Thoracic aorta (tissue), 2 donors: ENCODE measurements at regions not wholly inside any gene's neighbourhood (a gene's known extent, or its start where the extent isn't known, plus 50 kb on each side); places are given as distances from the start of the nearest gene placed in this dataset.

Experiments
- ATAC-seq: fragments of 150-250 bp; one replicate; pipeline ENCODE4 v1.8.0; 2017; ENCODE audit warnings: low read depth; ENCODE audit not compliant: insufficient number of reproducible peaks, low FRiP score
- DNase-seq: peaks from one replicate; pipeline ENCODE4 v3.0.0-alpha.2; 2020; ENCODE audit warnings: low spot score
- H3K27ac ChIP-seq, 2 donors: fragments of 200-600 bp; sonication (generic); 1 replicate in 1 of 2; 2 replicates in 1 of 2; pipeline ENCODE4 v1.5.1; 2016; ENCODE audit warnings: mild to moderate bottlenecking in 2 of 2, moderate library complexity in 2 of 2
- H3K27me3 ChIP-seq: fragments of 200-600 bp; sonication (generic); replicated peaks from 2 replicates; pipeline ENCODE4 v1.6.0; 2016; ENCODE audit warnings: mild to moderate bottlenecking; ENCODE audit not compliant: insufficient read depth
- H3K36me3 ChIP-seq: fragments of 200-600 bp; sonication (generic); one replicate; pipeline ENCODE4 v1.5.1; 2016
- H3K4me1 ChIP-seq, 2 donors: fragments of 200-600 bp; sonication (generic); 1 replicate in 1 of 2; 2 replicates in 1 of 2; pipeline versions ENCODE4 v1.5.1 to v1.6.0; 2016; ENCODE audit warnings: low read depth in 2 of 2, mild to moderate bottlenecking in 1 of 2; ENCODE audit not compliant: control insufficient read depth in 1 of 2
- H3K4me3 ChIP-seq: fragments of 200-600 bp; sonication (generic); 2 replicates; pipeline ENCODE4 v1.5.1; 2016; ENCODE audit warnings: mild to moderate bottlenecking
- H3K9me3 ChIP-seq: fragments of 200-600 bp; sonication (generic); 2 replicates; pipeline ENCODE4 v1.5.1; 2016
- TF ChIP-seq, protein P1 (sequence below): fragments of 200-600 bp; sonication (generic); IDR thresholded peaks from one replicate; pipeline ENCODE4 v1.5.1; 2019; ENCODE audit warnings: antibody characterized with exemption

GRCh38 chr3:137246491-137246890 lies 288.7 kb downstream of the IL20RB start:
- DNase-seq (no peak), ATAC-seq (no peak)
- Histone ChIP-seq H3K27me3 (no peaks in the 10 kb centered on the region), H3K36me3 (no peaks in the 10 kb centered on the region), H3K9me3 (peaks cover 4% of the 10 kb centered on the region), H3K4me3 (no peak overlapping the region), H3K4me1 (no peaks in the 10 kb centered on the region), H3K27ac (no peak overlapping the region)
- TF ChIP-seq, protein P1, sequence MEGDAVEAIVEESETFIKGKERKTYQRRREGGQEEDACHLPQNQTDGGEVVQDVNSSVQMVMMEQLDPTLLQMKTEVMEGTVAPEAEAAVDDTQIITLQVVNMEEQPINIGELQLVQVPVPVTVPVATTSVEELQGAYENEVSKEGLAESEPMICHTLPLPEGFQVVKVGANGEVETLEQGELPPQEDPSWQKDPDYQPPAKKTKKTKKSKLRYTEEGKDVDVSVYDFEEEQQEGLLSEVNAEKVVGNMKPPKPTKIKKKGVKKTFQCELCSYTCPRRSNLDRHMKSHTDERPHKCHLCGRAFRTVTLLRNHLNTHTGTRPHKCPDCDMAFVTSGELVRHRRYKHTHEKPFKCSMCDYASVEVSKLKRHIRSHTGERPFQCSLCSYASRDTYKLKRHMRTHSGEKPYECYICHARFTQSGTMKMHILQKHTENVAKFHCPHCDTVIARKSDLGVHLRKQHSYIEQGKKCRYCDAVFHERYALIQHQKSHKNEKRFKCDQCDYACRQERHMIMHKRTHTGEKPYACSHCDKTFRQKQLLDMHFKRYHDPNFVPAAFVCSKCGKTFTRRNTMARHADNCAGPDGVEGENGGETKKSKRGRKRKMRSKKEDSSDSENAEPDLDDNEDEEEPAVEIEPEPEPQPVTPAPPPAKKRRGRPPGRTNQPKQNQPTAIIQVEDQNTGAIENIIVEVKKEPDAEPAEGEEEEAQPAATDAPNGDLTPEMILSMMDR: no peak

DNA sequence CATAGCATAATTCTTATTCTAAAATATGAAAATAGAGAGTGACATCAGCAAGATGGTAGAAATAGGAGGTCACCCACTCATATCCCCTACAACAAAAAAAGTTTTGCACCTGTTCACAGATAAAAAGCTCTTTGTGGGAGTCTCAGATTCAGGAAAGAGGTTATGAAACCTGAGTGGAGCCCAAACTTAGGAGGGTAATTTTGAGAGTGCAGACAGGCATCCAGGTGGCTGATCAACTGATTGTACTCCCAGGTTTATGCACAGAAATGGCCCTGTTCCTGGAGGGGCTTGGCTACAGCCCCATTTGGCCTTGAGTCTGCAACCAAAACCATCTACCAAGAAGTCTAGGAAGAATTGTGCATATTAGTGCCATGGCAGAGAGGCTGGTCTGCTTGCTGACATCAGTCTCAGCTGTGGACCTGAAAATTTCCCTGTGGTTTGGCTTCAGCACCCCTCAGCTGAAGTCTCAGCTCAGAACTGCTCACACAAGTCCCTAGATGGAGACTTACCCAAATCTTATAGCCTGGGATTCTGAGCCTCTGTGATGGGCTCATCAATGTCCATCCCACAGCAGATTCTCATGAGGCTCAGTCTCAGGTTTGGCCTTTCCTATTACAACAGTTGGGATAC lies 291.6 kb downstream of the IL20RB start:
- ATAC-seq (no peak), DNase-seq (no peak)
- no peaks in the 10 kb centered on the region for H3K27me3 ChIP-seq
- H3K27ac ChIP-seq: no peak overlapping the region
- TF ChIP-seq, protein P1: no peak
- H3K4me1 ChIP-seq: no peaks in the 10 kb centered on the region
- H3K36me3 ChIP-seq: no peaks in the 10 kb centered on the region
- H3K4me3 ChIP-seq: no peak overlapping the region
- peaks cover 4% of the 10 kb centered on the region for H3K9me3 ChIP-seq

- no peak for DNase-seq
- no peak overlapping the region for H3K4me3 ChIP-seq
- TF ChIP-seq, protein P1: no peak
- ATAC-seq: no peak
- no peaks in the 10 kb centered on the region for H3K27me3 ChIP-seq
- H3K27ac ChIP-seq: no peak overlapping the region
- H3K36me3 ChIP-seq: no peaks in the 10 kb centered on the region
- no peaks in the 10 kb centered on the region for H3K4me1 ChIP-seq
- H3K9me3 ChIP-seq: no peaks in the 10 kb centered on the region
These were observed 301.3 kb downstream of the IL20RB start for GRCh38 chr3:137259089-137259488.

DNA sequence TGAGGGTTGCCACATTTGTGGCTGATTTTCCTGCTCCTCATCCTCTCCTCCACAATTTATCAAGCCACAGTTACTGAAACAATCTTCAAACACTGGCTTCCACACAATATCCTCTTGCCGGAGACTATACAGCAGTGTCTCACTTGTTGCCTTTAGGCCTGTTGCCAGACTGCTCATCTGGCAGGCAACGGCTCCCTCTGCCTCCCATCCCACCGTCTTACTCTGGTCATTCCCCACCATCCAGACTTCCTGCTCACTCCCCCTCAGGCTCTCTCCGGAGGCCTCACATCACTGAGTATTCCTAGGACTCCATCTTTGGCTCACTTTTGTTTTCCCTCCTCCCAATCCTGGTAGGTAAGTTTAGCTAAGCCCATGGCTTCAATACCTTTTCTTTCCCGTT lies 301.9 kb downstream of the IL20RB start:
- no peaks in the 10 kb centered on the region for H3K4me1 ChIP-seq
- no peaks in the 10 kb centered on the region for H3K9me3 ChIP-seq
- no peaks in the 10 kb centered on the region for H3K27me3 ChIP-seq
- TF ChIP-seq, protein P1: no peak
- ATAC-seq (no peak), DNase-seq (no peak)
- H3K36me3 ChIP-seq: no peaks in the 10 kb centered on the region
- no peak overlapping the region for H3K27ac ChIP-seq
- H3K4me3 ChIP-seq: no peak overlapping the region

DNA sequence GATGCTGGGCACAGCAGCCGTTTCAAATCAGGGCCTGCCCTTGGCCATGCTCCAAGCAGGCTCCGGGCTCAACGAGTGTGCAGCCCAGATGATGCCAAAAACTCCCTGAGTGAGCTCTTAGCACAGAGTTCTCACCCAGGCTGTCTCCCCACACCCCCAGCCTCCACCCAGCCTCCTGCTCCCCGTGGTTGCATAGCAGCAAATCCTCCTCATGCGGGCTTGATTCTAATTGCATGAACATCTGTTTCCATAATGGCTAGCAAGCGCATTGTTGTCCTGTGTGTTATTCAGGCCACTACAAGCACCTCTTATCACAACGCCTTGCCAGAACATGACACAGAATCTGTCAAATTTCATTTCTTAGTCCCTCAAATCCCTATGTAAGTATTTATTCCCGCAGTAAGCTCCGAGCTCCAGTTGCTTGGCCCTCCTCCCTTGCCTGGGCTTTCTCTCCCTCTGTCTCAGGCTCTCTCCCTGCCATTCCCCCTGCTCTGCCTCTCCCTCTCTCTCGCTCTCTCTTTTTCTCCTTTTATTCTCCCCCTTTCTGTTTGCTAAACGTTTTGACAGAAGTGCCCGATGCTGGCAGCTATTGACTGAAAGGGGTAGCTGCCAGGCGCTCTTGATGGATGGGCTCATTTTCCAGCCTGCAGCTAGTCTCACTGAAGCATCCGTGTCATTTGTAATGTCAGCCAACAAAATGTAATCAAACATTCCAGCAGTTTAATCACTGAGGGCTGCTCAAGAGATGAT lies 306.5 kb downstream of the IL20RB start:
- no peak for DNase-seq
- H3K4me3 ChIP-seq: no peak overlapping the region

More for the DNA sequence above, 306.5 kb downstream of the IL20RB start:
- Histone ChIP-seq H3K9me3 (no peaks in the 10 kb centered on the region), H3K4me1 (no peaks in the 10 kb centered on the region), H3K27me3 (no peaks in the 10 kb centered on the region), H3K27ac (no peak overlapping the region), H3K36me3 (no peaks in the 10 kb centered on the region)
- TF ChIP-seq, protein P1: no peak
- ATAC-seq: no peak
